ENCODE measurements at regions not wholly inside any gene's neighbourhood (a gene's known extent, or its start where the extent isn't known, plus 50 kb on each side); places are given as distances from the start of the nearest gene placed in this dataset.

DNA sequence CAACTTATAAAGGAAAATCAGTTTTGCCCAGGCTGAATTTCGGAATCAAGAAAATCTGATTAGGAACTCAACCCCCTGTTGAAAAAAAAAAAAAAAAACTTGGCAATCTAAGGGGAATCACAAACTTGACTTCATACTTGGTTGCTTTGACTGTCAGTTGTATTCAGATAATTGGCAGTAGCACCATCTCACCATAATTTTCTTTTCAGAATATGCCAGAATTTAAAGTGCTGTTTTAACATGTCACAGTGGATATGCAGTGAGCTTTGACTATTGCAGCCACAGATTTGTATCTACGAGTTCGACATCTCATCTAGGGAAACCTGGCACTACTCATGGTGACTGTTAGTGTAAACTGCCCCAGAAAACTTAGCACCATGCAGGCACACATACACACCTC, 761.4 kb upstream of the KLHL29 start:
- Histone ChIP-seq H3K4me3 (ENCODE audit: low read depth, low read length) (no peak overlapping the region), H3K27ac (ENCODE audit: extremely low read depth, low read depth, low read length) (no peak overlapping the region), H3K4me1 (ENCODE audit: control insufficient read depth, insufficient read depth, low read length) (no peaks in the 10 kb centered on the region), H3K9me3 (ENCODE audit: control insufficient read depth, insufficient read depth, low read depth, low read length) (no peaks in the 10 kb centered on the region), H3K36me3 (ENCODE audit: control insufficient read depth in 2 of 2, insufficient read depth in 1 of 2, low read length in 2 of 2) (no peaks in the 10 kb centered on the region)
- ChIA-PET CTCF (interaction anchor here (0.6 kb wide), 1 partner anchor 1963 kb away, joined by 3 read pairs; no protein-coding TSS in a partner anchor), POLR2A (interaction anchor here (0.7 kb wide), 1 partner anchor 398 kb away, joined by 4 read pairs; no protein-coding TSS in a partner anchor)
- TF ChIP-seq BCL11B (tag by site-specific recombination; IDR thresholded peaks at IDR 0.05; ENCODE audit: low read depth), result no peak
- no peak for TF ChIP-seq ZNF335 (tag by site-specific recombination; conservative IDR thresholded peaks at IDR 0.05)
- TF ChIP-seq ZNF426 (tag by site-specific recombination; IDR thresholded peaks at IDR 0.05), result no peak

DNA sequence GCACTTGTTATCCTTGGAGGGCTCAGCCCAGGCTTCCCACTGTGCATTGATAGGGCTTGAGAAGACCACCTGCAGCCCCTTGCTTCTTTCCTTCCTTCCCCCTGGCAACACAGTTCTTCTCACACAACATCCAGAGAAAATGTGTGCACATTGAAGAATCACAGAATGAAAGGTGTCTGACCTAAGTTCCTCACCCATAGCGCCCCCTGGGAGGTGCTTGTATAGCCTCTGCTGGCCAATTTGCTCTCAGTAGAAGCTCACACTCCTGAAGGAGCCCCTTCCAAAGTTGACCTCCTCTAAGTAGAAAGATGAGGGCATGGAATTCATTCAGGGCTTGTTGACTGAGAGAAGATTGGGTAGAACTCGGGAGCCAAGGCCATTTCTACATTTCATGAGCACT, 758.4 kb upstream of the KLHL29 start:
- H3K4me1 ChIP-seq (ENCODE audit: control insufficient read depth, insufficient read depth, low read length), result no peaks in the 10 kb centered on the region
- H3K27ac ChIP-seq (ENCODE audit: extremely low read depth, low read depth, low read length), result no peak overlapping the region
- POLR2A ChIA-PET, result no interaction called here
- TF ChIP-seq SP7 (tag by site-specific recombination; IDR thresholded peaks at IDR 0.05) (no peak), ZNF394 (tag by site-specific recombination; IDR thresholded peaks at IDR 0.05; ENCODE audit: borderline replicate concordance) (no peak), ZNF777 (tag by site-specific recombination; IDR thresholded peaks at IDR 0.05; ENCODE audit: borderline replicate concordance) (no peak), ZFP3 (tag by site-specific recombination; IDR thresholded peaks at IDR 0.05; ENCODE audit: low read depth) (no peak), ZNF837 (tag by site-specific recombination; IDR thresholded peaks at IDR 0.05) (no peak), KLF9 (tag by site-specific recombination; IDR thresholded peaks at IDR 0.05; ENCODE audit: low read depth) (no peak), SALL2 (tag by site-specific recombination; IDR thresholded peaks at IDR 0.05; ENCODE audit: borderline replicate concordance) (no peak), ZNF664 (tag by site-specific recombination; IDR thresholded peaks at IDR 0.05) (no peak), ZNF404 (tag by site-specific recombination; IDR thresholded peaks at IDR 0.05) (no peak), ZNF266 (tag by site-specific recombination; IDR thresholded peaks at IDR 0.05; ENCODE audit: low read depth) (no peak)
- TF ChIP-seq, protein P1, sequence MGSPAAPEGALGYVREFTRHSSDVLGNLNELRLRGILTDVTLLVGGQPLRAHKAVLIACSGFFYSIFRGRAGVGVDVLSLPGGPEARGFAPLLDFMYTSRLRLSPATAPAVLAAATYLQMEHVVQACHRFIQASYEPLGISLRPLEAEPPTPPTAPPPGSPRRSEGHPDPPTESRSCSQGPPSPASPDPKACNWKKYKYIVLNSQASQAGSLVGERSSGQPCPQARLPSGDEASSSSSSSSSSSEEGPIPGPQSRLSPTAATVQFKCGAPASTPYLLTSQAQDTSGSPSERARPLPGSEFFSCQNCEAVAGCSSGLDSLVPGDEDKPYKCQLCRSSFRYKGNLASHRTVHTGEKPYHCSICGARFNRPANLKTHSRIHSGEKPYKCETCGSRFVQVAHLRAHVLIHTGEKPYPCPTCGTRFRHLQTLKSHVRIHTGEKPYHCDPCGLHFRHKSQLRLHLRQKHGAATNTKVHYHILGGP (tag by site-specific recombination; IDR thresholded peaks at IDR 0.05), result no peak
- TF ChIP-seq, protein P2, sequence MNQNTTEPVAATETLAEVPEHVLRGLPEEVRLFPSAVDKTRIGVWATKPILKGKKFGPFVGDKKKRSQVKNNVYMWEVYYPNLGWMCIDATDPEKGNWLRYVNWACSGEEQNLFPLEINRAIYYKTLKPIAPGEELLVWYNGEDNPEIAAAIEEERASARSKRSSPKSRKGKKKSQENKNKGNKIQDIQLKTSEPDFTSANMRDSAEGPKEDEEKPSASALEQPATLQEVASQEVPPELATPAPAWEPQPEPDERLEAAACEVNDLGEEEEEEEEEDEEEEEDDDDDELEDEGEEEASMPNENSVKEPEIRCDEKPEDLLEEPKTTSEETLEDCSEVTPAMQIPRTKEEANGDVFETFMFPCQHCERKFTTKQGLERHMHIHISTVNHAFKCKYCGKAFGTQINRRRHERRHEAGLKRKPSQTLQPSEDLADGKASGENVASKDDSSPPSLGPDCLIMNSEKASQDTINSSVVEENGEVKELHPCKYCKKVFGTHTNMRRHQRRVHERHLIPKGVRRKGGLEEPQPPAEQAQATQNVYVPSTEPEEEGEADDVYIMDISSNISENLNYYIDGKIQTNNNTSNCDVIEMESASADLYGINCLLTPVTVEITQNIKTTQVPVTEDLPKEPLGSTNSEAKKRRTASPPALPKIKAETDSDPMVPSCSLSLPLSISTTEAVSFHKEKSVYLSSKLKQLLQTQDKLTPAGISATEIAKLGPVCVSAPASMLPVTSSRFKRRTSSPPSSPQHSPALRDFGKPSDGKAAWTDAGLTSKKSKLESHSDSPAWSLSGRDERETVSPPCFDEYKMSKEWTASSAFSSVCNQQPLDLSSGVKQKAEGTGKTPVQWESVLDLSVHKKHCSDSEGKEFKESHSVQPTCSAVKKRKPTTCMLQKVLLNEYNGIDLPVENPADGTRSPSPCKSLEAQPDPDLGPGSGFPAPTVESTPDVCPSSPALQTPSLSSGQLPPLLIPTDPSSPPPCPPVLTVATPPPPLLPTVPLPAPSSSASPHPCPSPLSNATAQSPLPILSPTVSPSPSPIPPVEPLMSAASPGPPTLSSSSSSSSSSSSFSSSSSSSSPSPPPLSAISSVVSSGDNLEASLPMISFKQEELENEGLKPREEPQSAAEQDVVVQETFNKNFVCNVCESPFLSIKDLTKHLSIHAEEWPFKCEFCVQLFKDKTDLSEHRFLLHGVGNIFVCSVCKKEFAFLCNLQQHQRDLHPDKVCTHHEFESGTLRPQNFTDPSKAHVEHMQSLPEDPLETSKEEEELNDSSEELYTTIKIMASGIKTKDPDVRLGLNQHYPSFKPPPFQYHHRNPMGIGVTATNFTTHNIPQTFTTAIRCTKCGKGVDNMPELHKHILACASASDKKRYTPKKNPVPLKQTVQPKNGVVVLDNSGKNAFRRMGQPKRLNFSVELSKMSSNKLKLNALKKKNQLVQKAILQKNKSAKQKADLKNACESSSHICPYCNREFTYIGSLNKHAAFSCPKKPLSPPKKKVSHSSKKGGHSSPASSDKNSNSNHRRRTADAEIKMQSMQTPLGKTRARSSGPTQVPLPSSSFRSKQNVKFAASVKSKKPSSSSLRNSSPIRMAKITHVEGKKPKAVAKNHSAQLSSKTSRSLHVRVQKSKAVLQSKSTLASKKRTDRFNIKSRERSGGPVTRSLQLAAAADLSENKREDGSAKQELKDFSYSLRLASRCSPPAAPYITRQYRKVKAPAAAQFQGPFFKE (tag by site-specific recombination; IDR thresholded peaks at IDR 0.05; ENCODE audit: borderline replicate concordance), result no peak
- H3K36me3 ChIP-seq (ENCODE audit: control insufficient read depth in 2 of 2, insufficient read depth in 1 of 2, low read length in 2 of 2), result no peaks in the 10 kb centered on the region
- H3K9me3 ChIP-seq (ENCODE audit: control insufficient read depth, insufficient read depth, low read depth, low read length), result no peaks in the 10 kb centered on the region
- no peak overlapping the region for H3K4me3 ChIP-seq (ENCODE audit: low read depth, low read length)
- CTCF ChIA-PET, result interaction anchor here (0.7 to 1.2 kb wide), 2 partner anchors 34 to 271 kb away, joined by 3 to 4 read pairs; no protein-coding TSS in a partner anchor

DNA sequence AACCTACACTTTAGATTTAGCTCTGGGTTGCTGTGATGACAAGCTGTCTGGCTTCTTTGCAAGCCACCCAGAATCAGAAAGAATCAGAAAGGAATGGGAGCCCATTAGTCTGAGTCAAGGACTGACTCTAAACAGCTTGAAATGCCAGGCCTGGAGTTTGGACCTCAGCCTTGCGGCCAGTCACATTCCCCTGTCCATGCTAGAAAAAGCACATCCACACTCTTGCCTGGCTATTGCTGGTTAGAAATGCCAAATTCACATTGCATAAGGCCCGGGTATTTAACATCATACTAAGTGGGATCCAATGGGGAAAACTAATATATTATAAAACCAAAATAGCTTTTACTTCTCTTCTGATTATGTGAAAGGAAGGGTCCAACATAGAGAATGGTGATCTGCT, 756.8 kb upstream of the KLHL29 start:
- no peaks in the 10 kb centered on the region for H3K9me3 ChIP-seq (ENCODE audit: control insufficient read depth, insufficient read depth, low read depth, low read length)
- no peaks in the 10 kb centered on the region for H3K36me3 ChIP-seq (ENCODE audit: control insufficient read depth in 2 of 2, insufficient read depth in 1 of 2, low read length in 2 of 2)
- no peak overlapping the region for H3K4me3 ChIP-seq (ENCODE audit: low read depth, low read length)
- H3K4me1 ChIP-seq (ENCODE audit: control insufficient read depth, insufficient read depth, low read length), result no peaks in the 10 kb centered on the region
- ChIA-PET CTCF (interaction anchor here (0.6 kb wide), 1 partner anchor 18 kb away, joined by 3 read pairs; no protein-coding TSS in a partner anchor), POLR2A (no interaction called here)
- no peak overlapping the region for H3K27ac ChIP-seq (ENCODE audit: extremely low read depth, low read depth, low read length)
- TF ChIP-seq ZSCAN16 (tag by site-specific recombination; IDR thresholded peaks at IDR 0.05) (no peak), HOXA7 (CRISPR knock-in tag; IDR thresholded peaks at IDR 0.05; ENCODE audit: borderline replicate concordance) (no peak), ZEB2 (tag by site-specific recombination; IDR thresholded peaks at IDR 0.05) (no peak), ZNF571 (tag by site-specific recombination; IDR thresholded peaks at IDR 0.05) (no peak), ZNF2 (tag by site-specific recombination; IDR thresholded peaks at IDR 0.05) (no peak)

Measured in HEK293 (cell line).